Choroid plexus epithelial cell (primary cell): ENCODE measurements at regions not wholly inside any gene's neighbourhood (a gene's known extent, or its start where the extent isn't known, plus 50 kb on each side); places are given as distances from the start of the nearest gene placed in this dataset.
A peak's percentile ranks its signal among the peaks of the same experiment; 100 is the strongest.

ENCODE experiments used
- DNase-seq: peaks from one replicate; pipeline ENCODE4 v3.0.0-alpha.2; 2010; ENCODE audit warnings: low read depth
- H3K4me3 ChIP-seq: 2 replicates; pipeline ENCODE4 v1.5.1; 2011; ENCODE audit warnings: low read depth, mild to moderate bottlenecking, control low read depth, low read length, moderate library complexity
- TF ChIP-seq, protein P1 (sequence below): conservative IDR thresholded peaks from 2 replicates; pipeline ENCODE4 v1.5.1; 2011; ENCODE audit warnings: low read depth, mild to moderate bottlenecking, control low read depth, inconsistent platforms, low read length, moderate library complexity

- TF ChIP-seq, protein P1, sequence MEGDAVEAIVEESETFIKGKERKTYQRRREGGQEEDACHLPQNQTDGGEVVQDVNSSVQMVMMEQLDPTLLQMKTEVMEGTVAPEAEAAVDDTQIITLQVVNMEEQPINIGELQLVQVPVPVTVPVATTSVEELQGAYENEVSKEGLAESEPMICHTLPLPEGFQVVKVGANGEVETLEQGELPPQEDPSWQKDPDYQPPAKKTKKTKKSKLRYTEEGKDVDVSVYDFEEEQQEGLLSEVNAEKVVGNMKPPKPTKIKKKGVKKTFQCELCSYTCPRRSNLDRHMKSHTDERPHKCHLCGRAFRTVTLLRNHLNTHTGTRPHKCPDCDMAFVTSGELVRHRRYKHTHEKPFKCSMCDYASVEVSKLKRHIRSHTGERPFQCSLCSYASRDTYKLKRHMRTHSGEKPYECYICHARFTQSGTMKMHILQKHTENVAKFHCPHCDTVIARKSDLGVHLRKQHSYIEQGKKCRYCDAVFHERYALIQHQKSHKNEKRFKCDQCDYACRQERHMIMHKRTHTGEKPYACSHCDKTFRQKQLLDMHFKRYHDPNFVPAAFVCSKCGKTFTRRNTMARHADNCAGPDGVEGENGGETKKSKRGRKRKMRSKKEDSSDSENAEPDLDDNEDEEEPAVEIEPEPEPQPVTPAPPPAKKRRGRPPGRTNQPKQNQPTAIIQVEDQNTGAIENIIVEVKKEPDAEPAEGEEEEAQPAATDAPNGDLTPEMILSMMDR, result no peak
- H3K4me3 ChIP-seq, result no peak overlapping the region
- no peak for DNase-seq
Measured at GRCh38 chr5:74237571-74238145, 402.9 kb downstream of the ENC1 start.

GRCh38 chr5:74235552-74235951 is 405.0 kb downstream of the ENC1 start:
- no peak overlapping the region for H3K4me3 ChIP-seq
- DNase-seq, result no peak
- TF ChIP-seq, protein P1, result no peak

DNA sequence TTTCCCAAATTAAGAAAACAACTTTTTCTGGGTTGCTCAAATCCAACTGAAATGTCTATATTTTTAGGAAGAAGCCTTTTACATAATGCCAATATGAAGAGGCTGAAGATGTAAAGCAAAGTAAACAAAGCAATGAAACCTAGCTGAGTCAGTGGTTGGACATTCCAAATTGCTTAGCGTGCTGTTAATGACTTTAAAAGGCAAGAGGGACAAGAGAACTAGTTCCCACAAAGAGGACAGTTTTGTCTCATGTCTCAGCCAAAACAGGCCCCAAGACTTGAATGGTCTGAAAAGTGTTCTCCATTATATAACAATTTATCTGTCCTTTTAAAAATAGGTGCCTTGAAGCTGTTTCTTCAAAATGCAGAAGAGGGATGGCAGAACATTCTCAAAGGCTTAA is 407.0 kb downstream of the ENC1 start:
- TF ChIP-seq, protein P1, result no peak
- H3K4me3 ChIP-seq, result no peak overlapping the region
- DNase-seq, result peak; percentile 49

- no peak overlapping the region for H3K4me3 ChIP-seq
- TF ChIP-seq, protein P1, result no peak
- no peak for DNase-seq
Measured at GRCh38 chr5:74233091-74233490, 407.4 kb downstream of the ENC1 start.

- TF ChIP-seq, protein P1, result no peak
- DNase-seq, result peak; percentile 60
- H3K4me3 ChIP-seq, result no peak overlapping the region
Measured at GRCh38 chr5:74232276-74232675, 408.3 kb downstream of the ENC1 start.

DNA sequence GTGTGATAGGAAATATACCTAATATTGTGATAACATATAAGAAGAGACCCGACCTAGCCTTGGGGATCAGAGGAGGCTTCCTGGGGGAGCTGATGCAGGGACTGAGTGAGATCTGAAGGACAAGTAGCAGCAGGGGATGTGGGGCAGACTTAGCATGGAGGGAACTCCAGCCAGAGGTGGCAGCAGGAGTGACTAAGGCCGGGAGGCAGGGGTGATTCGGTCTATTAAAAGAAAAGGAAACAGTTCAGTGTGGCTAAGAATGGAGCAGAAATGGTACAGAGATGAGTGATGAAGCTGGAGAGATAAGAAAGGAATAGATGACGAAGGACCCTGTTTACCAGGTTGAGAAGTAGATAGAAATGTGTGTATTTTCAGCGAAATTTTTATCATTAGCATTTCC is 408.8 kb downstream of the ENC1 start:
- TF ChIP-seq, protein P1, result no peak
- DNase-seq, result no peak
- H3K4me3 ChIP-seq, result no peak overlapping the region

- TF ChIP-seq, protein P1, result no peak
- H3K4me3 ChIP-seq, result no peak overlapping the region
- DNase-seq, result no peak
Measured at GRCh38 chr5:74226716-74227485, 413.6 kb downstream of the ENC1 start.
